ENCODE measurements at regions not wholly inside any gene's neighbourhood (a gene's known extent, or its start where the extent isn't known, plus 50 kb on each side); places are given as distances from the start of the nearest gene placed in this dataset.
"Not testable (repeated sequence)": the region's sequence is repeated elsewhere in the genome, so short reads cannot be mapped to it uniquely, and the experiment has no call there.

- peak; percentile 22; the same call in 1 of the 3 replicates for ATAC-seq
- TF ChIP-seq POU6F1 (CRISPR knock-in tag; IDR thresholded peaks at IDR 0.05; ENCODE audit: borderline replicate concordance, low read depth) (no peak), ZNF8 (CRISPR knock-in tag; IDR thresholded peaks at IDR 0.05) (no peak), ZC3H10 (CRISPR knock-in tag; IDR thresholded peaks at IDR 0.05) (no peak), ARNTL (CRISPR knock-in tag; IDR thresholded peaks at IDR 0.05; ENCODE audit: borderline replicate concordance, low read depth) (no peak), SNAI2 (CRISPR knock-in tag; IDR thresholded peaks at IDR 0.05) (no peak), ZFP3 (CRISPR knock-in tag; IDR thresholded peaks at IDR 0.05) (no peak), TSHZ2 (CRISPR knock-in tag; IDR thresholded peaks at IDR 0.05) (no peak), TOX (CRISPR knock-in tag; IDR thresholded peaks at IDR 0.05; ENCODE audit: borderline replicate concordance) (no peak), ZFP30 (CRISPR knock-in tag; IDR thresholded peaks at IDR 0.05) (no peak), ZNF70 (CRISPR knock-in tag; IDR thresholded peaks at IDR 0.05) (no peak), GLIS3 (CRISPR knock-in tag; IDR thresholded peaks at IDR 0.05) (no peak), CSDC2 (CRISPR knock-in tag; IDR thresholded peaks at IDR 0.05) (no peak), PPARA (CRISPR knock-in tag; IDR thresholded peaks at IDR 0.05; ENCODE audit: borderline replicate concordance) (no peak), OSR1 (CRISPR knock-in tag; IDR thresholded peaks at IDR 0.05) (no peak), ESRRG (CRISPR knock-in tag; IDR thresholded peaks at IDR 0.05) (no peak), BACH2 (CRISPR knock-in tag; IDR thresholded peaks at IDR 0.05; ENCODE audit: borderline replicate concordance) (no peak)
Observed at GRCh38 chr6:4660377-4661321, 115.6 kb upstream of the CDYL start.

- not testable (repeated sequence) for ATAC-seq
Observed at GRCh38 chr6:4659719-4660118, 116.5 kb upstream of the CDYL start.

- ATAC-seq, result no peak
- no peak for TF ChIP-seq BACH2 (CRISPR knock-in tag; IDR thresholded peaks at IDR 0.05; ENCODE audit: borderline replicate concordance)
- TF ChIP-seq PPARA (CRISPR knock-in tag; IDR thresholded peaks at IDR 0.05; ENCODE audit: borderline replicate concordance), result no peak
- no peak for TF ChIP-seq CREB5 (CRISPR knock-in tag; IDR thresholded peaks at IDR 0.05; ENCODE audit: low read depth)
- TF ChIP-seq ZC3H10 (CRISPR knock-in tag; IDR thresholded peaks at IDR 0.05), result no peak
- TF ChIP-seq CSDC2 (CRISPR knock-in tag; IDR thresholded peaks at IDR 0.05), result no peak
Observed at GRCh38 chr6:4658486-4658885, 117.7 kb upstream of the CDYL start.

- TF ChIP-seq SNAI2 (CRISPR knock-in tag; IDR thresholded peaks at IDR 0.05) (no peak), PATZ1 (CRISPR knock-in tag; IDR thresholded peaks at IDR 0.05; ENCODE audit: borderline replicate concordance) (no peak), ZNF8 (CRISPR knock-in tag; IDR thresholded peaks at IDR 0.05) (no peak), PPARA (CRISPR knock-in tag; IDR thresholded peaks at IDR 0.05; ENCODE audit: borderline replicate concordance) (no peak), ZFP30 (CRISPR knock-in tag; IDR thresholded peaks at IDR 0.05) (no peak), CSDC2 (CRISPR knock-in tag; IDR thresholded peaks at IDR 0.05) (no peak), CREB5 (CRISPR knock-in tag; IDR thresholded peaks at IDR 0.05; ENCODE audit: low read depth) (no peak), ZNF565 (CRISPR knock-in tag; conservative IDR thresholded peaks at IDR 0.05; ENCODE audit: low read depth) (no peak), OSR1 (CRISPR knock-in tag; IDR thresholded peaks at IDR 0.05) (no peak), TSHZ2 (CRISPR knock-in tag; IDR thresholded peaks at IDR 0.05) (no peak), TCF4 (CRISPR knock-in tag; IDR thresholded peaks at IDR 0.05; ENCODE audit: borderline replicate concordance) (no peak), RARB (CRISPR knock-in tag; IDR thresholded peaks at IDR 0.05) (no peak), TOX (CRISPR knock-in tag; IDR thresholded peaks at IDR 0.05; ENCODE audit: borderline replicate concordance) (no peak)
- no peak for ATAC-seq
Observed at GRCh38 chr6:4656106-4656505, 120.1 kb upstream of the CDYL start.

Measured in SK-N-SH treated with all-trans-retinoic acid at 6 μM for 48 hours (cell line).